GM21423 (cell line): ENCODE measurements at regions not wholly inside any gene's neighbourhood (a gene's known extent, or its start where the extent isn't known, plus 50 kb on each side); places are given as distances from the start of the nearest gene placed in this dataset.

Experiments used
- ATAC-seq: cut with Tn5 transposase; IDR thresholded peaks from one replicate; pipeline ENCODE4 v1.9.1; 2021; ENCODE audit warnings: mild to moderate bottlenecking, moderate library complexity; ENCODE audit not compliant: unreplicated experiment

GRCh38 chr20:61015602-61016001 is 236.5 kb upstream of the CDH4 start:
- no peak for ATAC-seq

- no peak for ATAC-seq
Measured at GRCh38 chr20:61019322-61019721, 232.7 kb upstream of the CDH4 start.

- ATAC-seq: no peak
Measured at GRCh38 chr20:61023612-61024011, 228.4 kb upstream of the CDH4 start.

- ATAC-seq: no peak
Measured at GRCh38 chr20:61024390-61024789, 227.7 kb upstream of the CDH4 start.

GRCh38 chr20:61025536-61025935 is 226.5 kb upstream of the CDH4 start:
- ATAC-seq: no peak

- ATAC-seq: no peak
Measured at GRCh38 chr20:61026173-61026572, 225.9 kb upstream of the CDH4 start.

GRCh38 chr20:61026731-61027130 is 225.3 kb upstream of the CDH4 start:
- ATAC-seq: no peak

- ATAC-seq: no peak
Measured at GRCh38 chr20:61027218-61027617, 224.8 kb upstream of the CDH4 start.

- ATAC-seq: no peak
Measured at GRCh38 chr20:61030130-61030529, 221.9 kb upstream of the CDH4 start.

- no peak for ATAC-seq
Measured at GRCh38 chr20:61031101-61031830, 220.8 kb upstream of the CDH4 start.

GRCh38 chr20:61037498-61037897 is 214.6 kb upstream of the CDH4 start:
- no peak for ATAC-seq

GRCh38 chr20:61041481-61041880 is 210.6 kb upstream of the CDH4 start:
- ATAC-seq: no peak

GRCh38 chr20:61042506-61043385 is 209.3 kb upstream of the CDH4 start:
- no peak for ATAC-seq

GRCh38 chr20:61043681-61044080 is 208.4 kb upstream of the CDH4 start:
- no peak for ATAC-seq

- ATAC-seq: no peak
Measured at GRCh38 chr20:61044499-61044898, 207.6 kb upstream of the CDH4 start.

- no peak for ATAC-seq
Measured at GRCh38 chr20:61045091-61045490, 207.0 kb upstream of the CDH4 start.

- ATAC-seq: no peak
Measured at GRCh38 chr20:61045876-61046585, 206.0 kb upstream of the CDH4 start.

- ATAC-seq: no peak
Measured at GRCh38 chr20:61046721-61047351, 205.2 kb upstream of the CDH4 start.

GRCh38 chr20:61047515-61047914 is 204.5 kb upstream of the CDH4 start:
- ATAC-seq: no peak

GRCh38 chr20:61048302-61048701 is 203.8 kb upstream of the CDH4 start:
- ATAC-seq: no peak

GRCh38 chr20:61049684-61050083 is 202.4 kb upstream of the CDH4 start:
- no peak for ATAC-seq
